ENCODE measurements at regions not wholly inside any gene's neighbourhood (a gene's known extent, or its start where the extent isn't known, plus 50 kb on each side); places are given as distances from the start of the nearest gene placed in this dataset.

GRCh38 chr19:33875071-33875470 lies 78.4 kb downstream of the KCTD15 start:
- Histone ChIP-seq H3K27me3 (ENCODE audit: control insufficient read depth, insufficient read depth, low read length) (no peaks in the 10 kb centered on the region), H3K4me3 (ENCODE audit: low read depth, low read length) (no peak overlapping the region), H3K36me3 (ENCODE audit: control insufficient read depth, insufficient read depth, low read length) (no peaks in the 10 kb centered on the region)
- DNase-seq (ENCODE audit: low read depth) (no peak), FAIRE-seq (no peak)
- no peak for TF ChIP-seq CTCF (IDR thresholded peaks at IDR 0.05; ENCODE audit: insufficient read depth, low read length, severe bottlenecking)

DNA sequence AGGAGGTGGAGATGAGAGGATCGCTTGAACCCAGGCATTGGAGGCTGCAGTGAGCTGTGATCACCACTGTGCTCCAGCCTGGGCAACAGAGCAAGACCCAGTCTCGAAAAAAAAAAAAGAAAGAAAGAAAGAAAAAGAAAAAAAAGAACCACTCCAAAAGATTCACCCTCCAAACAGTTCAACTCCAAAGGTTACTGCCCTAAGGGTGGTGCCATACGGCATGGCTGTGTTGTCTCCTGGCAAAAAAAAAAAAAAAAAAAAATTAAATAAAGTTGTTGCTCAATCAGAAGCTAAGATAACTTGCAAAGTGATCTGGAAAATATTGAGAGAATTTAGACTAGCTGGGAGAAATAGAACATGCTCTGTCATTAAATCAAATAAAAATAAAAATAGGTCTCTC lies 79.5 kb downstream of the KCTD15 start:
- FAIRE-seq (no peak), DNase-seq (ENCODE audit: low read depth) (no peak)
- Histone ChIP-seq H3K4me3 (ENCODE audit: low read depth, low read length) (no peak overlapping the region), H3K36me3 (ENCODE audit: control insufficient read depth, insufficient read depth, low read length) (no peaks in the 10 kb centered on the region), H3K27me3 (ENCODE audit: control insufficient read depth, insufficient read depth, low read length) (no peaks in the 10 kb centered on the region)
- no peak for TF ChIP-seq CTCF (IDR thresholded peaks at IDR 0.05; ENCODE audit: insufficient read depth, low read length, severe bottlenecking)

- DNase-seq (ENCODE audit: low read depth) = no peak
- no peak overlapping the region for H3K4me3 ChIP-seq (ENCODE audit: low read depth, low read length)
- no peaks in the 10 kb centered on the region for H3K36me3 ChIP-seq (ENCODE audit: control insufficient read depth, insufficient read depth, low read length)
- H3K27me3 ChIP-seq (ENCODE audit: control insufficient read depth, insufficient read depth, low read length) = no peaks in the 10 kb centered on the region
- no peak for TF ChIP-seq CTCF (IDR thresholded peaks at IDR 0.05; ENCODE audit: insufficient read depth, low read length, severe bottlenecking)
- no peak for FAIRE-seq
Observed at GRCh38 chr19:33878030-33878544, 81.4 kb downstream of the KCTD15 start.

DNA sequence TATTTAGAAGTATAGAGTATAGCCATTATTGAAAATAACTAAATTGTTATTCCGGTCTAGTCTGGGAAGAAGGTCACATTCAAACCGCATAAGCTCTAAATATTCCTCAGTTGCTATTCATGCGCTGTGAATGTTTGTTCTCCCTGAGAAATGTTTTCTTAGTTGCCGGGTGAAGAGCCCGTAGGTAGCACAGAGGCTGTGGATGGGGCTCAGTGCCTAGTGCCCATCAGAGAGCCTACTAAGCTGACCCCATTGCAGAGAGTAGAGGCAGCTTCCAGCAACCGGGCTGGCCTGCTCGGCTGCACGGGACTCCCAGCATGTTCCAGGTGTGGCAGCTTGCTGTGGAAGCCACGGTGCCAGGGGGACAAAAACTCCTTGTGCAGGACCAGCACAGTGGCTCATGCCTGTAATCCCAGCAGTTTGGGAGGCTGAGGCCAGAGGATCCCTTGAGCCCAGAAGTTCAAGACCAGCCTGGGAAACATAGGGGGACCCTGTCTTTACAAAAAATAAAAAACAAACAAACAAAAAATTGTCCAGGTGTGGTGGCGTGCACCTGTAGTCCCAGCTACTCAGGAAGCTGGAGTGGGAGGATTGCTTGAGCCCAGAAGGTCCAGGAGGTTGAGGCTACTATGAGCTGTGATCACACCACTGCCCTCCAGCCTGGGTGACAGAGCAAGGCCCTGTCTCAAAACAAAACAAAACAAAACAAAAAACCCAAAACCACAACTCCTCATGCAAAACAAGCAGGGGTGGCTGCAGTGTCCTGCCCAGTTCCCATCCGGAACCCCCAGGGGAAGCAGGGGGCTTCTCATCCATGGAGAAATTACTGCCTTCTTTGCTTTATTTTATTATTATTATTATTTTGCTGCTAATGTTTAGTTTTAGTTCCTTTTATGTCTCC lies 82.5 kb downstream of the KCTD15 start:
- FAIRE-seq = no peak
- DNase-seq (ENCODE audit: low read depth) = no peak
- H3K36me3 ChIP-seq (ENCODE audit: control insufficient read depth, insufficient read depth, low read length) = no peaks in the 10 kb centered on the region
- H3K4me3 ChIP-seq (ENCODE audit: low read depth, low read length) = no peak overlapping the region
- no peaks in the 10 kb centered on the region for H3K27me3 ChIP-seq (ENCODE audit: control insufficient read depth, insufficient read depth, low read length)
- no peak for TF ChIP-seq CTCF (IDR thresholded peaks at IDR 0.05; ENCODE audit: insufficient read depth, low read length, severe bottlenecking)

DNA sequence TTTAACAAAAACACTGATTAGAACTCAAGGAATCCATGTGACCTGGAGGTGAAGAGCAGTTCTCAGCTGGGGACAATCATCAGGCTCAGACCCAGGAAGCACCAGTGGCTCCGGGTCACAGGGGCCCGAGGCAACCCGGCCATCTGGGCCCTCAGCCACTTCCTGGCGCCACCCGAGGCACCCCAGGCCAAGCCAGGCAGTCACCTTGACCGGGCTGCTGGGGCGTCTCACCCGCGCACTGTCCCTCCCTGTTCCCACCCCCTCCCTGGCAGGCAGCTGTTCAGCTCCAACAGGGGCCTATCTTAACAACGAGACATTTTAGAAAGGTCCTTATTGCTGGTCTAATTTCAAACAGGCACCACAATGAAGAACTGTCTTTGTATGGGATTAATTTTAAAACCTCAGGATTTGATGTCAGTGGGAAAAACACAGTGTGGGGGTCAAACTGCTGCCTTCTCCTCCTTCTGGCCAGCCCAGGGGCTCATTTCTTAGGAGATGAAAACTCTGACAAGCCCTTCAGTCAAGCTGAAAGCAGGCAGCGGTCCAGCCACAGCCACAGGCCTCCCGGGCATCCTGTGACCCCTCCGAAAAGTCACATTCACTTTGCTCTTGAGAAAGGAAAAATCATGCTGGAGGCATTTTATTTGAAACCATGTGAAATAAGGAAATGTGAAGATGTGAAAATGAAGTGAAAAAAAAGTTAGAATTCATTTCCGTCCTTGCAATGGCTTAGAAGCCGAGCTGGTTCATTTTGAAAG lies 83.3 kb downstream of the KCTD15 start:
- FAIRE-seq (no peak), DNase-seq (ENCODE audit: low read depth) (no peak)
- Histone ChIP-seq H3K27me3 (ENCODE audit: control insufficient read depth, insufficient read depth, low read length) (no peaks in the 10 kb centered on the region), H3K36me3 (ENCODE audit: control insufficient read depth, insufficient read depth, low read length) (no peaks in the 10 kb centered on the region), H3K4me3 (ENCODE audit: low read depth, low read length) (no peak overlapping the region)
- no peak for TF ChIP-seq CTCF (IDR thresholded peaks at IDR 0.05; ENCODE audit: insufficient read depth, low read length, severe bottlenecking)

All from bronchial epithelial cell (primary cell).